CD4-positive, alpha-beta T cell treated with Interleukin-15 for 4 hours (primary cell): ENCODE measurements at regions not wholly inside any gene's neighbourhood (a gene's known extent, or its start where the extent isn't known, plus 50 kb on each side); places are given as distances from the start of the nearest gene placed in this dataset.
"Not testable (repeated sequence)": the region's sequence is repeated elsewhere in the genome, so short reads cannot be mapped to it uniquely, and the experiment has no call there.

Source experiments
- DNase-seq: peaks from one replicate; pipeline ENCODE4 v3.0.0-alpha.2; 2020; ENCODE audit warnings: low spot score

DNA sequence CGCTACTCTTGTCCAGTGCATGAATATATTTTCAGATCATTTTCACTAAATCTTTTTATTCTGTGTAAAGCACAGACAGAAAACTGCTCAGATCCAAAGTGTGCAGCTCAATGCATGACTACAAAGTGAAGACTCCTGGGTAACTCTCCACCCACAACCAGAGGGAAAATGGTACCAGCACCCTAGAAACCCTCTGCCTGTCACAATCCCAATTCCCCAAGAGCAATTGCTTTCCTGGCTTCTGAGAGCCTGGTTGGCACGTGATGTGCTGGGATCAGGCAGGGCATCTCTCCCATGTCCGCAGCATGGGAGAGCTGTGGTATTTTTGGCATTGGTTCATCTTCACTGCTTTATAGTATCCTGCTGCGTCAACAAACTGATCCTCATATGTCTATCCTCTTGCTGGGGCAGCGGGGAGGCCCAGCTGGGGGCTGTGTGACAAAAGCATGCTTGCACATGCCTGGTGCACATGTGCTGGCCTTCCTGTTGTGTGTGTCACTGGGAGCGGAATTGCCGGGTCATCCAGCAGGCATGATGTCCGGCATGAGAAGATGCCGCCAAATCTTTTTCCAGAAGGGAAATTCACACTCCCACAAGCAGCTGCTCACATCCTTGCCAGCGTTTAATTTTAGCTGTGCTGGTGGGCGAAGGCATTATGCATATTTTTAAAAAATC lies 278.9 kb upstream of the FOXF1 start:
- no peak for DNase-seq

DNA sequence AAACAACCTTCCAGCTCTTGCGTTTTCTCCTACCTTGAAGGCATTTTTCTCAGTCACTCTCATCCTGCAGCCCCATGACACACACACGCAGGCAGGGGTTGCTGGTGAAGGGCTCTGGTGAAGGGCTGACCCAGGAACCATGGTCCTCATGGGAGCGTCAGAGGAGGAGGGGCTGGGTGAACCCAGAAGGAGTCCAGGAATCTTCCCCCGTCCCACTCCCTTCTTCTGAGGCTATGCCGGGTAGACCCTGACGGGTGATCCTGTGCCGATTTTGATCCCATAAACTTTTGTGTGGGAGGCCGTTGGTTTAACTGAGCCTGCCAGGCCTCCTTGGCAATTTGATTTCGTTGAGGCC lies 278.4 kb upstream of the FOXF1 start:
- no peak for DNase-seq

GRCh38 chr16:86232496-86232895 lies 277.8 kb upstream of the FOXF1 start:
- no peak for DNase-seq

DNA sequence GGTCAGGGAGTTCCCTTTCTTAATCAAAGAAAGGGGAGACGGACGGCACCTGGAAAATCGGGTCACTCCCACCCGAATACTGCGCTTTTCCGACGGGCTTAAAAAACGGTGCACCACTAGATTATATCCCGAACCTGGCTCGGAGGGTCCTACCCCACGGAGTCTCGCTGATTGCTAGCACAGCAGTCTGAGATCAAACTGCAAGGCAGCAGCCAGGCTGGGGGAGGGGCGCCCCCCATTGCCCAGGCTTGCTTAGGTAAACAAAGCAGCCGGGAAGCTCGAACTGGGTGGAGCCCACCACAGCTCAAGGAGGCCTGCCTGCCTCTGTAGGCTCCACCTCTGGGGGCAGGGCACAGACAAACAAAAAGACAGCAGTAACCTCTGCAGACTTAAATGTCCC lies 276.8 kb upstream of the FOXF1 start:
- DNase-seq: not testable (repeated sequence)

DNA sequence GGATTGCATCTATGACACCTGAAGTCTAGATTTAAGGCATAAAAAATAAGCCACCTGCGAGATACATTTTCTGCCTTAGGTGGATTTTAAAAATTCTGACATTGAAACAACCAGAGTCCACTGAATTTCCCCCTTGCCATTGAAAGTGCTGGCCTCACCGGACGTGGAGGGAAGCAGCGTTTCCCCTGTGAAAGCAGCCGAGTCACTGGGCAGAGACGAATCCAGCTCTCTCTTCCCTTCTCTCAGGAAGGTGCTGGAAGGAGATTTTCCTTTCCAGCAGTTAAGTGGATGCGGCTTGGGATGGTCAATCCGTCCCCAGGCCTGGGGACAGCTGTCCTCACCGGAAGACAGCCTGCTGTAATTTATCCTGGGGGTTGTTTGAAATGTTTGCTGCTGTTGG lies 270.9 kb upstream of the FOXF1 start:
- DNase-seq: no peak

DNA sequence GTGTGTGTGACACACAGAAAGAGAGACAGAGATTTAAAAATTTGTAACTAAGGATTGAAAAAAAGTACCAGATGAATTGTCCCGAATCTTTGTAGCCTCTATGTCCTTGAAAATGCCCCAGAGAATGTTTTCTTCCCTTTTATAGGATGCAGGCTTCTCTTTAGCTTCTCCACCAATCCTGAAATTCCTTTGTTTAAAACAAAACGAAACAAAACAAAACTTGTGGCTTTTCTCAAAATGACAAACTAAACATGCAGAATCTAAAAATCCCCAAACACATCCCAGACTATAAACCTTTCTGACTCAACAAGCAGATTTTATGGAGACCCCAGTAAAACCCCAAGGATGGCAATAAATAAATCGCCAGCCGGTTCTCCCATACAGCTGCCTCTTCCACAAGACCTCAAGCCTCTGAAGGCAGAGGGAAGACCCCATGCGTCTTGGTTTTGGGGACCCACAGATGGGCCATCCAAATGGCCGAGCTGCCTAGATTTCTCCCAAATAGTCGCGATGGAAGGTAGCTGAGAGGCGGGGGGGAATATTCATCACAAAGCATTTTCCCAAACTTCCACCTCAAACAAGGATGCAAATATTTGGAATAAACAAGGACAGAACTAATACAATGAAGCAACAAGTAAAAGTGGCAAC lies 269.5 kb upstream of the FOXF1 start:
- no peak for DNase-seq

DNA sequence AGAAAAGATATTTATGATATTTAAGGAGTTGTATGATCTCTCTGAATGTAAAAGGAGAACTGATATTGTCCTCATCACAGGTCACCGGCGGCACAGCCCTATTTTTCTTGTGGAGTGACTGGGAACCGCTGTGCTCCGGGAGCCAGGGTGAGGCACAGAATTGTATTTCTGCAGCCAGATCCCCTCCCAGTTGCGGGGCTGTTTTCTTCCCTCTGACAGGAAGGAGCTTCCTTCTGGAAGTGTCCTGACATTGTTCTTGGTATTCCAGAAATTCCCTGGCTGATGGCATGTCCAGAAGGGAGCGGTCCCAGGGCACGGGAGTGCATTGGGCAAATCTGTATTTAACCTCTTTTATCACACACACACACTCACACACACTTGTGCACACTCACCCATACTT lies 268.6 kb upstream of the FOXF1 start:
- DNase-seq: no peak

DNA sequence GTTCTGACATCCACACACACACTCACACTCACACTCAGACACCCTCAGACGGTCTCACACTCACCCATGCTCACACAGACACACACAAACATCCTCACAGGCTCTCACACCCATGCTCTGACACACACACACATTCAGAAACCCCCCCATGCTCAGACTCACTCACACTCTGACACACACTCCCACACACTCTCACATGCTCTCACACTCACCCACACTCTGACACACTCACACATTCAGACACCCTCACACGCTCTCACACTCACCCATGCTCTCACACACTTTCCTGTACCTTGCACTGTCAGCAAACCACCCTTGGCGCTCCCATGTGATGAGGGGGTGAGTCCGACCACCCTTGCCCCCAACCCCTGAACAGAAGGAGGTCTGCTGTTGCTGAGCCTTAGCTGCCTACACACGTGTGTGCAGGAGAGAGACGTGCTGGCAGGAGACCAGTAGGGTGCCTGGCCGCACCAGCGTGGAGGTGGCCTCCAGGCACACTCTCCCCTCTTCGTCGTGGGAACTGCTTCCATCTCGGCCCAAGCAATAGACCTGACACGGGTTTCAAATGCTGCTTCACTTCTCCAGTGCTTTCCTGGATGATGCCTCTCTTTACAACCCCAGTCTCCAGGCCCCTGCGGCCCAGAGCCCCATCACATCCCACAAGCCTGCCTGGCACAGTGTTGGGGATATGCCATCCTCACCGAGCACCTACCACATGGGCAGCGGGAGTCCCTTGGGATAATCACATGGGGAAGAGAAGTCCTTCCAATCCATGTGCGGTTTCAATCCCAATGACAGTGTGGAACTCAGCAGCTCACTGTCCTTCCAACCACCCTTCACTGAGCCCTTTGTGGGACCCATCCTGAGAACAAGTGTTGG lies 267.8 kb upstream of the FOXF1 start:
- no peak for DNase-seq

GRCh38 chr16:86243123-86243473 lies 267.2 kb upstream of the FOXF1 start:
- DNase-seq: no peak

DNA sequence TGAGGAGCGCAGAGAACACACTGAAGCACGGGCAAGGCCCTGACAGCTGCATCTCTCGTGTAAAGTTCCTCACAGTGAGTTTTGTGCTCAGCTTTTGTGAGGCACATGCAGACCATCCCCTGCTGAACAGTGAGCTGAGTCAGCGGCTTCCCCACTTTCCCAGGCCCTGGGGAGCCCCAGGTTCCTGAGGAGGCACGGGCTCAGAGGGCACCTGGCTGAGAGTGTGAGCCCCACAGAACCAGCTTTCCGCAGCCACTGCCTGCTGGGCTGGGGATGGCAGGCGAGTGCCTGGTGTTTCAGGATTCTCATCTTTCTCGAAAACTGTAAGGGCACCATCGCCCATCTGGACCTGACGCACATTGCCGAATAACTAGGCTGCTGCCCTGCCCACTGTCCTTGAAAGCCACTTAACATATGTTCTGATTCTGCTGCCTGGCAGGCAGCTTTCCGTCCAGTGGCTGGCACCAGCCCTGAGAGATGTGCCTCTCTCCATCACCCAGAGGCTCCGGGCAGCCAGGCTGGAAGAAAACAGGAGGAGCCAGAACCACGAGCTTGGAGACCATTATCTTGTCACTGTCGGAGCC lies 266.7 kb upstream of the FOXF1 start:
- DNase-seq: no peak

DNA sequence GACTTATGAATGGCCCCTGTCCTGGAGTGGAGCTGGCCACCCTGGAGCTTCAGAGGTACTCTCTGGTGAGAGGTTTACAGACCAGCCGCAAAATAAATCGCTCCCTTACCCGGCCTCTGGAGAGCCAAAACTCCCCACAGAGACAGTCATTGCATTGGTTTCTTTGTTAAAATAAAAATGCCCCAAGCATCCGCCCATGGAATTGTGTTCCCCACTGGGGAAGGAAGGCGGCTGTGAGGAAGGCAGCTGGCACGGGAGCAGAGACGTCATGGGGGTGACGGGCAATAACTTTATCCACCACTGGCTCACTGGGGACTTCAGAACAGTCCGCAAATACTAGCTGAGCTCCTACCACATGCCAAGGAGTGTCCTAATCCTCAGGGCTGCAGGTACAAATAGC lies 266.2 kb upstream of the FOXF1 start:
- no peak for DNase-seq

DNA sequence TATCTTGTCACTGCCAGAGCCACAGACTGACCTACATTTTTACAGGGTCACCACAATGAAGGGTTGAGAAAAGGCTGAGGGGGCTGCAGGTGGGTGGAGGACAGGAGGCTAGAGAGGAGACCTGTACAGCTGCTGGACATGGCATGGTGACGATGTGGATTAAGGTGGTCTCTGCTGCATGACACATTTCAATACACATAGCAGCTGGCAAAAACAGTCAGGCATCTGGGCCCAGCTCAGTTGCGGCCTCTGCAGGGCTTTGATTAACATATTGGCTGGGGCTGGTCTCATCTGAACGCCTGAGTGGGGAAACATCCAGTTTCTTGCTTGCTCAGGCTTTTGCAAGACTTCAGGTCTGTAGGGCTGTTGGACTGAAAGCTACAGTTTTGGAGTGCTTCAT lies 265.4 kb upstream of the FOXF1 start:
- no peak for DNase-seq

DNA sequence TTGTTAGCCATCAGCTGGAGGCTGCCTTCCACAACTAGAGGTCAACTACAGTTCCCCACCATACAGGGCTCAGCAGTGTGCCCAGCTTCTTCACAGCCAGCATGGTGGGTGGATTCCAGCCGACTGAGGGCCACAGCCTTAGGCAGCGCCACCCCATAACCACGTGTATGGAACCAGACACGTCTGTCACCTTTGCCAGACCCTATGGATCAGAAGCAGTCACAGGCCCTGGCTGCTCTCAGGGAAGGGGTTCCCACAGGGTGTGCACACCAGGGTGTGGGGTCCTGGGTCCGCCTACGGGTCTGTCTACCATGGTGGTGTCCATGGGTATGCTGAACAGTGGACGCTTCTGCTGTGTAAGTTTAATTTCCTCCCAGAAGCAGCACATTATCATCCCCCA lies 265.0 kb upstream of the FOXF1 start:
- DNase-seq: no peak

- DNase-seq: no peak
Measured at GRCh38 chr16:86245895-86246294, 264.4 kb upstream of the FOXF1 start.

DNA sequence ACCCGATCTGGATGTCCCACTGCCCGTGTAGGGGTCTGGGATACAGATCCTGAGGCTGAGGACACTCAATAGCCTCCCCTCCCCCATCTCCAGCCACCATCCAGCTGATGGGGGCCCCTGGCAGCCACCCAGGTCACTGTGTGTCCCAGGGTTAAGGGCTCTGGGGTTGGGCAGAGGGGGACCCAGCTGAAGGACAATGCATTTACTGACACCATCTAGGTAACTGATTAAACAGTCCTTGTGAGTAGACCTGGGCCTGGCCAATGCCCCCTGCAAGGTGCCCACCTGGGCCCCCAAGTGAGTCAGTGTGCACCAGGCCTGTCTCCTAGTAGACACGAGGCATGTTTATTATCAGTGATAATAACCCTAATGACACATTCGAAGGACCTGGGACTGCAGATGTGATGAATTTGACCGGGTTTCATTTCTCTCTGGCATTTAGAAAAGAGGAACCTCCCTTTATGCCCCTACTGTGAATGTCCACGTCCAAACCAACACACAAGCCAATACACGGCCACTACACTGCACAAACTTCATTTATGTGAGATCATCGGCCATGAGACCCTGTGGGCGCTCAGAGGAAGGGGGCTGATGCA lies 261.9 kb upstream of the FOXF1 start:
- DNase-seq: no peak

DNA sequence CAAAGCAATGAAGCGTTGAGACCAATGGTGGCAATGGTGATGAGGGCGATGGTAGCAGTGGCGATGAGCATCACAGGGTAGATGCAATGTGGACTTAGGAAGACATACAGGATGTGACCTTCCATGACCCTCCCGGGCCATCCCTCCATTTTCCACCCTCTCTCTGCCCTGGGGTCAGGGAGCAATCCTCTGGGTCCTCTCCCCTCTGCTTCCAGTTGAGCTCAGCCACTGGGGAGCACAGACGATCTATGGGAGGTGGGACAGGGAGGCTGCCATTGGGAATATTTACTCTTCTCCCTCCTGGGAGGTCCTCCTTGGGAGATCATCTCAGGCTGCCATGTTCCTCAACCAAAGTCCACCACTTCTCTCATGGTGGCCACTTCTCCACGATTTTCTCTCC lies 260.7 kb upstream of the FOXF1 start:
- no peak for DNase-seq

DNA sequence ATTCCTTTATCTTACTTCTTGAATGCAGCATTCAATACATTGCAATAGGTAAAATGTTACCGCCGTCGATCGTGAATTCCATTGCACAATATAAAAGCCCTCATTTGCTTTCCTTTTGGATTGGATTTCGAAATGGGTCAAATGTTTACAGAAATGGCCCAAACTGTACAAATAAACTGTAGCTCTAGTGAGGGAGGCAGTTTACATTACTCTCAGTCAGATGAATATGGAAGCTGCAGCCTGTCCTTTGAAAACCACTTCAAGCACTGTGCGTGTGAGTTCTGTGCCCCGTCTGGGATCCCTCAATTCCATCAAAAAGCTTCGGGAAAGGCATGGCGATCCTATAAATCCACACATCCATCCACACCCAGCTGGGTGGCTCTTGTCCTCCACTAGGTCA lies 258.6 kb upstream of the FOXF1 start:
- no peak for DNase-seq

- DNase-seq: no peak
Measured at GRCh38 chr16:86252596-86252995, 257.7 kb upstream of the FOXF1 start.

- DNase-seq: no peak
Measured at GRCh38 chr16:86255966-86256365, 254.4 kb upstream of the FOXF1 start.

- DNase-seq: no peak
Measured at GRCh38 chr16:86256995-86257394, 253.3 kb upstream of the FOXF1 start.

DNA sequence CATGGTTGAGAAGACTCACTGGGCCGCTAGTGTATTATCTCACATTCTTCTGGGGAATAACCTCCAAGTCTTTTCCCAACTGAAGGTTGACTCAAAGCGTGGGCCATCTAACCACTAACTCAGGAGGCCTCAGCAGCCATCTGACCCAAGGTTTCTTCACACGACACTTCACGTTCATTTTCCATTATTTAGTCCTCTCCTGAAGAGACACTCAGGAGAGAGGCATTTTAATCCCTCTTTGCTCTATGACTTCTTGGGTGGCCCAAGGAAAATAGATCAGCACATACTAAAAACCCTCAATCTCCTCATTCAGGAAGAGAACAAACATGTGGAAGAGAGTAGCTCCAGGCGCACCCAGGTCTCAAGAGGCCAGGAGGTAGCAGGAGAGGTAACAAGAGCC lies 252.8 kb upstream of the FOXF1 start:
- no peak for DNase-seq

- DNase-seq: no peak
Measured at GRCh38 chr16:86258713-86259112, 251.6 kb upstream of the FOXF1 start.

DNA sequence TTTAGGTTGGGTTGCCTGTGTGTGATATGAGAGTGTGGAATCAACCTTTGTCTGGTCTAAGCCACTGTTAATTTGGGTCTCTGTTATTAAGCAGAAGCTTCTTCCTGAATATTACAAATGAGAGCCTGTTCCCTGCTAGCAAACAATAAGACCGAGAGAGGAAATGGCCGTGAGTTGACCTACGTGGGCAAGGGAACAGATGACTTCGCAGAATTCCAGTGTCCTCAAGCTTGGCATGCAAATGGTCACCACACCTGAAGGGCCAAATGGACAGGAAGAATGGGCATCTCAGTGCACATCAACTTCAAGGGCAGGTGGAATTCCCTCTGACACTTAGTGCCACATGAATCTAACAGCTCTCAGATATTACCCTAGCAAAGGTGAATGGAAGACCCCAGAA lies 250.8 kb upstream of the FOXF1 start:
- no peak for DNase-seq
